ENCODE measurements at regions not wholly inside any gene's neighbourhood (a gene's known extent, or its start where the extent isn't known, plus 50 kb on each side); places are given as distances from the start of the nearest gene placed in this dataset.

GRCh38 chr20:24866742-24867141 lies 82.3 kb upstream of the CST7 start:
- no peaks in the 10 kb centered on the region for H3K9me3 ChIP-seq
- intact Hi-C loops (cut with DNase I; ENCODE audit: low total_unique reads), result no loop called here
- no peak for TF ChIP-seq CTCF (IDR thresholded peaks at IDR 0.05 in 4 of 5, conservative IDR thresholded peaks at IDR 0.05 in 1 of 5)
- TF ChIP-seq POLR2A (IDR thresholded peaks at IDR 0.05), result no peak
- no peaks in the 10 kb centered on the region for H3K27me3 ChIP-seq
- no peaks in the 10 kb centered on the region for H3K36me3 ChIP-seq
- no peak for ATAC-seq
- no peak overlapping the region for H3K27ac ChIP-seq
- in situ Hi-C loops (cut with MboI; ENCODE audit: low sequenced_read_pairs in 4 of 4), result no loop called here
- no peak for DNase-seq
- no peaks in the 10 kb centered on the region for H3K4me1 ChIP-seq
- H3K4me3 ChIP-seq, result no peak overlapping the region

- in situ Hi-C loops (cut with MboI; ENCODE audit: low sequenced_read_pairs in 4 of 4) (no loop called here), intact Hi-C loops (cut with DNase I; ENCODE audit: low total_unique reads) (no loop called here)
- ATAC-seq, result no peak
- Histone ChIP-seq H3K36me3 (no peaks in the 10 kb centered on the region), H3K9me3 (no peaks in the 10 kb centered on the region), H3K27me3 (no peaks in the 10 kb centered on the region), H3K4me3 (no peak overlapping the region), H3K27ac (no peak overlapping the region), H3K4me1 (no peaks in the 10 kb centered on the region)
- DNase-seq, result no peak
- no peak for TF ChIP-seq POLR2A (IDR thresholded peaks at IDR 0.05)
- no peak for TF ChIP-seq CTCF (IDR thresholded peaks at IDR 0.05 in 4 of 5, conservative IDR thresholded peaks at IDR 0.05 in 1 of 5)
These were observed 81.5 kb upstream of the CST7 start for GRCh38 chr20:24867556-24867955.

GRCh38 chr20:24868396-24868927 lies 80.6 kb upstream of the CST7 start:
- intact Hi-C loops (cut with DNase I; ENCODE audit: low total_unique reads) (no loop called here), in situ Hi-C loops (cut with MboI; ENCODE audit: low sequenced_read_pairs in 4 of 4) (no loop called here)
- DNase-seq, result no peak

GRCh38 chr20:24868959-24869358 lies 80.1 kb upstream of the CST7 start:
- no peaks in the 10 kb centered on the region for H3K9me3 ChIP-seq
- TF ChIP-seq CTCF (IDR thresholded peaks at IDR 0.05 in 4 of 5, conservative IDR thresholded peaks at IDR 0.05 in 1 of 5) (no peak), POLR2A (IDR thresholded peaks at IDR 0.05) (no peak)
- no peak overlapping the region for H3K4me3 ChIP-seq
- intact Hi-C loops (cut with DNase I; ENCODE audit: low total_unique reads), result no loop called here
- DNase-seq, result no peak
- in situ Hi-C loops (cut with MboI; ENCODE audit: low sequenced_read_pairs in 4 of 4), result no loop called here
- no peak for ATAC-seq
- H3K4me1 ChIP-seq, result no peaks in the 10 kb centered on the region
- no peak overlapping the region for H3K27ac ChIP-seq
- H3K27me3 ChIP-seq, result no peaks in the 10 kb centered on the region
- H3K36me3 ChIP-seq, result no peaks in the 10 kb centered on the region

More at GRCh38 chr20:24868396-24868927, 80.6 kb upstream of the CST7 start:
- Histone ChIP-seq H3K27ac (no peak overlapping the region), H3K9me3 (no peaks in the 10 kb centered on the region), H3K36me3 (no peaks in the 10 kb centered on the region), H3K27me3 (no peaks in the 10 kb centered on the region), H3K4me1 (no peaks in the 10 kb centered on the region), H3K4me3 (no peak overlapping the region)
- TF ChIP-seq CTCF (IDR thresholded peaks at IDR 0.05 in 4 of 5, conservative IDR thresholded peaks at IDR 0.05 in 1 of 5), result no peak
- no peak for TF ChIP-seq POLR2A (IDR thresholded peaks at IDR 0.05)
- ATAC-seq, result no peak

GRCh38 chr20:24870057-24870456 lies 79.0 kb upstream of the CST7 start:
- Histone ChIP-seq H3K9me3 (no peaks in the 10 kb centered on the region), H3K27ac (no peak overlapping the region), H3K4me1 (no peaks in the 10 kb centered on the region), H3K36me3 (no peaks in the 10 kb centered on the region), H3K4me3 (no peak overlapping the region), H3K27me3 (no peaks in the 10 kb centered on the region)
- TF ChIP-seq CTCF (IDR thresholded peaks at IDR 0.05 in 4 of 5, conservative IDR thresholded peaks at IDR 0.05 in 1 of 5) (no peak), POLR2A (IDR thresholded peaks at IDR 0.05) (no peak)
- intact Hi-C loops (cut with DNase I; ENCODE audit: low total_unique reads) (no loop called here), in situ Hi-C loops (cut with MboI; ENCODE audit: low sequenced_read_pairs in 4 of 4) (no loop called here)
- DNase-seq (no peak), ATAC-seq (no peak)
